HEK293 (cell line): ENCODE measurements at regions not wholly inside any gene's neighbourhood (a gene's known extent, or its start where the extent isn't known, plus 50 kb on each side); places are given as distances from the start of the nearest gene placed in this dataset.

Experiments used
- CTCF ChIA-PET: fragments of 350-600 bp; formaldehyde crosslinking; extraction: SDS; loops from one replicate; lab custom pipeline; 2021; ENCODE audit warnings: antibody characterized with exemption; lab: Yijun Ruan, JAX
- POLR2A ChIA-PET: fragments of 300-600 bp; formaldehyde crosslinking; extraction: SDS; loops from one replicate; lab custom pipeline; 2020; ENCODE audit warnings: antibody characterized with exemption, inconsistent platforms; lab: Yijun Ruan, JAX
- H3K27ac ChIP-seq: fragments of 200-500 bp; sonication (Bioruptor generic); 2 replicates; pipeline ENCODE4 v1.5.1; 2014; ENCODE audit warnings: low read depth, low read length, control low read depth, inconsistent platforms; ENCODE audit errors: extremely low read depth
- H3K36me3 ChIP-seq, 2 experiments: fragments of 200-500 bp in 1 of 2; sonication (Bioruptor generic) in 1 of 2; 1 replicate in 1 of 2; 2 replicates in 1 of 2; pipeline ENCODE4 v1.5.1; 2014 to 2017; ENCODE audit warnings: inconsistent platforms in 2 of 2, low read length in 2 of 2; ENCODE audit not compliant: control insufficient read depth in 2 of 2, insufficient read depth in 1 of 2
- H3K4me1 ChIP-seq: fragments of 200-500 bp; sonication (Bioruptor generic); 2 replicates; pipeline ENCODE4 v1.5.1; 2014; ENCODE audit warnings: mild to moderate bottlenecking, low read length, inconsistent platforms; ENCODE audit not compliant: control insufficient read depth, insufficient read depth
- H3K4me3 ChIP-seq: 2 replicates; pipeline ENCODE4 v1.5.1; 2011; ENCODE audit warnings: low read depth, mild to moderate bottlenecking, control low read depth, low read length, moderate library complexity
- H3K9me3 ChIP-seq: fragments of 200-500 bp; sonication (Bioruptor generic); 2 replicates; pipeline ENCODE4 v1.5.1; 2014; ENCODE audit warnings: low read depth, low read length, inconsistent platforms; ENCODE audit not compliant: control insufficient read depth, insufficient read depth
- EGR2 ChIP-seq: fragments of 450-650 bp; formaldehyde crosslinking; IDR thresholded peaks from 2 replicates; pipeline ENCODE4 v1.5.1; 2016; ENCODE audit warnings: low read depth, missing biosample characterization, missing genetic modification characterization
- HOXD13 ChIP-seq: sonication (generic); formaldehyde crosslinking; IDR thresholded peaks from 2 replicates; pipeline ENCODE4 v1.8.0; 2022; ENCODE audit warnings: missing genetic modification reagents, borderline replicate concordance
- KLF7 ChIP-seq: fragments of 450-650 bp; formaldehyde crosslinking; IDR thresholded peaks from 2 replicates; pipeline ENCODE4 v1.5.1; 2016; ENCODE audit warnings: missing biosample characterization, missing genetic modification characterization, borderline replicate concordance
- SCRT1 ChIP-seq: fragments of 450-650 bp; formaldehyde crosslinking; IDR thresholded peaks from 2 replicates; pipeline ENCODE4 v1.5.1; 2016; ENCODE audit warnings: missing biosample characterization, missing genetic modification characterization, borderline replicate concordance
- ZBTB17 ChIP-seq: fragments of 450-650 bp; formaldehyde crosslinking; IDR thresholded peaks from 2 replicates; pipeline ENCODE4 v1.5.1; 2016; ENCODE audit warnings: missing biosample characterization, missing genetic modification characterization
- ZNF10 ChIP-seq: fragments of 450-650 bp; formaldehyde crosslinking; IDR thresholded peaks from 2 replicates; pipeline ENCODE4 v1.5.1; 2017; ENCODE audit warnings: missing biosample characterization, missing genetic modification characterization
- ZNF138 ChIP-seq: fragments of 450-650 bp; formaldehyde crosslinking; IDR thresholded peaks from 2 replicates; pipeline ENCODE4 v1.5.1; 2016; ENCODE audit warnings: missing biosample characterization, missing genetic modification characterization, borderline replicate concordance
- ZNF266 ChIP-seq: fragments of 450-650 bp; formaldehyde crosslinking; IDR thresholded peaks from 2 replicates; pipeline ENCODE4 v1.5.1; 2016; ENCODE audit warnings: missing biosample characterization, missing genetic modification characterization, low read depth
- ZNF354C ChIP-seq: fragments of 450-650 bp; formaldehyde crosslinking; IDR thresholded peaks from 2 replicates; pipeline ENCODE4 v1.5.1; 2016; ENCODE audit warnings: missing biosample characterization, missing genetic modification characterization, low read depth, borderline replicate concordance
- ZNF433 ChIP-seq: fragments of 450-650 bp; formaldehyde crosslinking; IDR thresholded peaks from 2 replicates; pipeline ENCODE4 v1.5.1; 2016; ENCODE audit warnings: missing biosample characterization, missing genetic modification characterization, low read depth
- ZNF501 ChIP-seq: fragments of 450-650 bp; formaldehyde crosslinking; IDR thresholded peaks from 2 replicates; pipeline ENCODE4 v1.5.1; 2016; ENCODE audit warnings: missing biosample characterization, missing genetic modification characterization
- ZNF514 ChIP-seq: fragments of 450-650 bp; formaldehyde crosslinking; IDR thresholded peaks from 2 replicates; pipeline ENCODE4 v1.5.1; 2016; ENCODE audit warnings: missing biosample characterization, missing genetic modification characterization
- ZNF529 ChIP-seq: fragments of 450-650 bp; formaldehyde crosslinking; IDR thresholded peaks from 2 replicates; pipeline ENCODE4 v1.5.1; 2017; ENCODE audit warnings: missing genetic modification characterization, missing biosample characterization; ENCODE audit not compliant: insufficient replicate concordance
- ZNF549 ChIP-seq: fragments of 450-650 bp; IDR thresholded peaks from 2 replicates; pipeline ENCODE4 v1.5.1; 2018; ENCODE audit warnings: missing biosample characterization, missing genetic modification characterization, mild to moderate bottlenecking, inconsistent platforms, moderate library complexity
- ZNF558 ChIP-seq: fragments of 450-650 bp; formaldehyde crosslinking; IDR thresholded peaks from 2 replicates; pipeline ENCODE4 v1.5.1; 2016; ENCODE audit warnings: missing biosample characterization, missing genetic modification characterization
- ZNF560 ChIP-seq: fragments of 450-650 bp; formaldehyde crosslinking; IDR thresholded peaks from 2 replicates; pipeline ENCODE4 v1.5.1; 2017; ENCODE audit warnings: missing biosample characterization, missing genetic modification characterization, borderline replicate concordance
- ZNF561 ChIP-seq: fragments of 450-650 bp; IDR thresholded peaks from 2 replicates; pipeline ENCODE4 v1.5.1; 2018; ENCODE audit warnings: missing biosample characterization, missing genetic modification characterization, borderline replicate concordance
- ZNF626 ChIP-seq: fragments of 450-650 bp; sonication (Bioruptor Pico); formaldehyde crosslinking; IDR thresholded peaks from 2 replicates; pipeline ENCODE4 v1.5.1; 2018; ENCODE audit warnings: missing biosample characterization, missing genetic modification characterization, inconsistent platforms
- ZNF664 ChIP-seq: fragments of 450-650 bp; formaldehyde crosslinking; IDR thresholded peaks from 2 replicates; pipeline ENCODE4 v1.5.1; 2016; ENCODE audit warnings: missing biosample characterization, missing genetic modification characterization
- ZNF677 ChIP-seq: fragments of 450-650 bp; IDR thresholded peaks from 2 replicates; pipeline ENCODE4 v1.5.0; 2018; ENCODE audit warnings: missing biosample characterization, mild to moderate bottlenecking, missing genetic modification characterization, moderate library complexity
- ZNF830 ChIP-seq: fragments of 450-650 bp; IDR thresholded peaks from 2 replicates; pipeline ENCODE4 v1.5.0; 2018; ENCODE audit warnings: missing biosample characterization, missing genetic modification characterization, low read depth, mild to moderate bottlenecking, moderate library complexity
- TF ChIP-seq, protein P1 (sequence below): fragments of 450-650 bp; formaldehyde crosslinking; IDR thresholded peaks from 2 replicates; pipeline ENCODE4 v1.5.1; 2016; ENCODE audit warnings: missing biosample characterization, missing genetic modification characterization
- TF ChIP-seq, protein P2 (sequence below): fragments of 450-650 bp; formaldehyde crosslinking; IDR thresholded peaks from 2 replicates; pipeline ENCODE4 v1.5.1; 2016; ENCODE audit warnings: missing biosample characterization, missing genetic modification characterization
- TF ChIP-seq, protein P3 (sequence below): fragments of 450-650 bp; formaldehyde crosslinking; IDR thresholded peaks from 2 replicates; pipeline ENCODE4 v1.5.1; 2016; ENCODE audit warnings: missing biosample characterization, missing genetic modification characterization, borderline replicate concordance

DNA sequence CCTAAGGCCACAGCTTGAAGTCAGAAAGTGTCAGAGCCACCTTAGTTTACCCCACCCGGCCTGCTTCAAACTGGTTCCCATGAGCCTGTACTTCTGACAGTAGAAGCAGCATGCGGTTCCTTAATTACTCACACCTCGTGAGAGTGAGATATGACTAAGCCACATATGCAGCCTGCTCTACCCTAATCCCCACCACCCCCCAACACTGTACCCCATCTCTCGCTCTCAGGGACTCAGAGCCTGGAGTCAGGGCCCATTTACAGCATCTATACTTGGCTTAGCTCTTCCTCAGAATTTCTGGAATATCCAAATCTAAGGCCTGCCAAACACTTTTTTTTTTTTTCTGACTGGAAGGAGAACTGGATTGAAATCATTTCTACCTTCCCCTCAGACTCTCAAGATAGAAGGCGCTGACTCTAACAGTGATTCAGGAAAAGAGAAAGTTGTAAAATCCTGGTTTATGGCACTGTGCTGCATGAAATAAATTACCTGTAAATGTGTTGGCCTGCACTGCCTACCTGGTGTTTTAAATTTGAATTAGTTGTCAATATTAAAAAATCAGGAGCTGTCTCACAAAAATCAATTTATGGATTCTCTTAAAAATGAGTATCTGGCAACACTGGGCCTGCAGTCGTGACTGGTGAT lies 360.0 kb downstream of the RND3 start:
- Histone ChIP-seq H3K4me1 (no peaks in the 10 kb centered on the region), H3K36me3 (no peaks in the 10 kb centered on the region), H3K27ac (no peak overlapping the region), H3K9me3 (no peaks in the 10 kb centered on the region), H3K4me3 (no peak overlapping the region)
- ChIA-PET POLR2A (no interaction called here), CTCF (interaction anchor here (0.6 kb wide), 2 partner anchors 55 to 328 kb away, joined by 3 to 4 read pairs; no protein-coding TSS in a partner anchor)
- no peak for TF ChIP-seq ZNF626
- no peak for TF ChIP-seq ZNF354C (tag by site-specific recombination)
- no peak for TF ChIP-seq KLF7 (tag by site-specific recombination)
- no peak for TF ChIP-seq ZNF433
- TF ChIP-seq, protein P1, sequence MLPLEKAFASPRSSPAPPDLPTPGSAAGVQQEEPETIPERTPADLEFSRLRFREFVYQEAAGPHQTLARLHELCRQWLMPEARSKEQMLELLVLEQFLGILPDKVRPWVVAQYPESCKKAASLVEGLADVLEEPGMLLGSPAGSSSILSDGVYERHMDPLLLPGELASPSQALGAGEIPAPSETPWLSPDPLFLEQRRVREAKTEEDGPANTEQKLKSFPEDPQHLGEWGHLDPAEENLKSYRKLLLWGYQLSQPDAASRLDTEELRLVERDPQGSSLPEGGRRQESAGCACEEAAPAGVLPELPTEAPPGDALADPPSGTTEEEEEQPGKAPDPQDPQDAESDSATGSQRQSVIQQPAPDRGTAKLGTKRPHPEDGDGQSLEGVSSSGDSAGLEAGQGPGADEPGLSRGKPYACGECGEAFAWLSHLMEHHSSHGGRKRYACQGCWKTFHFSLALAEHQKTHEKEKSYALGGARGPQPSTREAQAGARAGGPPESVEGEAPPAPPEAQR = no peak
- TF ChIP-seq ZNF664 (tag by site-specific recombination) = no peak
- TF ChIP-seq ZNF138 = no peak
- TF ChIP-seq ZBTB17 = no peak
- TF ChIP-seq ZNF561 (tag by site-specific recombination) = no peak
- TF ChIP-seq ZNF501 = no peak
- TF ChIP-seq, protein P2, sequence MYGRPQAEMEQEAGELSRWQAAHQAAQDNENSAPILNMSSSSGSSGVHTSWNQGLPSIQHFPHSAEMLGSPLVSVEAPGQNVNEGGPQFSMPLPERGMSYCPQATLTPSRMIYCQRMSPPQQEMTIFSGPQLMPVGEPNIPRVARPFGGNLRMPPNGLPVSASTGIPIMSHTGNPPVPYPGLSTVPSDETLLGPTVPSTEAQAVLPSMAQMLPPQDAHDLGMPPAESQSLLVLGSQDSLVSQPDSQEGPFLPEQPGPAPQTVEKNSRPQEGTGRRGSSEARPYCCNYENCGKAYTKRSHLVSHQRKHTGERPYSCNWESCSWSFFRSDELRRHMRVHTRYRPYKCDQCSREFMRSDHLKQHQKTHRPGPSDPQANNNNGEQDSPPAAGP (tag by site-specific recombination) = no peak
- no peak for TF ChIP-seq SCRT1 (tag by site-specific recombination)
- no peak for TF ChIP-seq EGR2 (tag by site-specific recombination)
- TF ChIP-seq, protein P3, sequence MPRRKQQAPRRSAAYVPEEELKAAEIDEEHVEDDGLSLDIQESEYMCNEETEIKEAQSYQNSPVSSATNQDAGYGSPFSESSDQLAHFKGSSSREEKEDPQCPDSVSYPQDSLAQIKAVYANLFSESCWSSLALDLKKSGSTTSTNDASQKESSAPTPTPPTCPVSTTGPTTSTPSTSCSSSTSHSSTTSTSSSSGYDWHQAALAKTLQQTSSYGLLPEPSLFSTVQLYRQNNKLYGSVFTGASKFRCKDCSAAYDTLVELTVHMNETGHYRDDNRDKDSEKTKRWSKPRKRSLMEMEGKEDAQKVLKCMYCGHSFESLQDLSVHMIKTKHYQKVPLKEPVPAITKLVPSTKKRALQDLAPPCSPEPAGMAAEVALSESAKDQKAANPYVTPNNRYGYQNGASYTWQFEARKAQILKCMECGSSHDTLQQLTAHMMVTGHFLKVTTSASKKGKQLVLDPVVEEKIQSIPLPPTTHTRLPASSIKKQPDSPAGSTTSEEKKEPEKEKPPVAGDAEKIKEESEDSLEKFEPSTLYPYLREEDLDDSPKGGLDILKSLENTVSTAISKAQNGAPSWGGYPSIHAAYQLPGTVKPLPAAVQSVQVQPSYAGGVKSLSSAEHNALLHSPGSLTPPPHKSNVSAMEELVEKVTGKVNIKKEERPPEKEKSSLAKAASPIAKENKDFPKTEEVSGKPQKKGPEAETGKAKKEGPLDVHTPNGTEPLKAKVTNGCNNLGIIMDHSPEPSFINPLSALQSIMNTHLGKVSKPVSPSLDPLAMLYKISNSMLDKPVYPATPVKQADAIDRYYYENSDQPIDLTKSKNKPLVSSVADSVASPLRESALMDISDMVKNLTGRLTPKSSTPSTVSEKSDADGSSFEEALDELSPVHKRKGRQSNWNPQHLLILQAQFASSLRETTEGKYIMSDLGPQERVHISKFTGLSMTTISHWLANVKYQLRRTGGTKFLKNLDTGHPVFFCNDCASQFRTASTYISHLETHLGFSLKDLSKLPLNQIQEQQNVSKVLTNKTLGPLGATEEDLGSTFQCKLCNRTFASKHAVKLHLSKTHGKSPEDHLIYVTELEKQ = no peak
- no peak for TF ChIP-seq ZNF529

DNA sequence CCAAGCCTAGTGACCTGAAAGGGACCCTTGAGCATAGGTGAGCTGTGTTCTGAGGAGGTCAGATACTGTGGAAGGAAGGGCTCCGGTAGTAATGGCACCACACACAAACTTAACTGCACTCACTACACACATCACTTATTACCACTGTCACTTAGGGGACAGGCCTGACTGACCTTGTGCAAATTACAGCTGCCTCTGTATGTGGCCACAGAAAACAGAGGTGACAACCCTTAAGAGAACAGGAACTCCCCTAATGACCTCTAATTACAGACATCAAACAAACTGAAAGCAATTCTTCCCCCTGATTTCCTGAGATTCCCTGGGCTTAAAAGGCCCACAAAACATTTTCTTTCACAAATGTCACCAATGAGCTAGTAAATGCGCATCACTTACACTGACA lies 360.6 kb downstream of the RND3 start:
- Histone ChIP-seq H3K4me3 (no peak overlapping the region), H3K9me3 (no peaks in the 10 kb centered on the region), H3K4me1 (no peaks in the 10 kb centered on the region), H3K27ac (no peak overlapping the region), H3K36me3 (no peaks in the 10 kb centered on the region)
- CTCF ChIA-PET = interaction anchor here (0.6 kb wide), 1 partner anchor 327 kb away, joined by 3 read pairs; no protein-coding TSS in a partner anchor
- no peak for TF ChIP-seq ZNF677
- TF ChIP-seq ZNF558 (tag by site-specific recombination) = no peak
- TF ChIP-seq ZNF549 (tag by site-specific recombination) = no peak
- TF ChIP-seq ZNF560 = no peak
- TF ChIP-seq ZNF830 = no peak
- no peak for TF ChIP-seq ZNF514 (tag by site-specific recombination)
- TF ChIP-seq ZNF529 = no peak
- TF ChIP-seq ZNF266 = no peak
- TF ChIP-seq HOXD13 (CRISPR knock-in tag) = no peak
- no peak for TF ChIP-seq ZNF10 (tag by site-specific recombination)
- POLR2A ChIA-PET = no interaction called here
